Liver (tissue), 7 donors: ENCODE measurements at regions not wholly inside any gene's neighbourhood (a gene's known extent, or its start where the extent isn't known, plus 50 kb on each side); places are given as distances from the start of the nearest gene placed in this dataset.

Experiments used
- DNase-seq: peaks from one replicate; pipeline ENCODE4 v3.0.0-alpha.2; 2017; ENCODE audit warnings: low spot score
- H3K27ac ChIP-seq, 2 donors: one replicate each; pipeline ENCODE4 v1.7.0; 2013; ENCODE audit warnings: inconsistent platforms in 2 of 2, low read length in 2 of 2, control low read depth in 1 of 2, low read depth in 1 of 2, mild to moderate bottlenecking in 1 of 2
- H3K27me3 ChIP-seq, 4 donors: one replicate each; pipeline versions ENCODE4 v1.6.1 to v1.7.0; 2013; ENCODE audit warnings: low read length in 3 of 4, inconsistent platforms in 1 of 4, mild to moderate bottlenecking in 1 of 4, moderate library complexity in 1 of 4; ENCODE audit not compliant: control insufficient read depth in 4 of 4, insufficient read depth in 4 of 4
- H3K36me3 ChIP-seq, 4 donors: one replicate each; pipeline versions ENCODE4 v1.6.1 to v1.7.0; 2013; ENCODE audit warnings: low read length in 3 of 4, mild to moderate bottlenecking in 3 of 4, low read depth in 1 of 4, moderate library complexity in 1 of 4; ENCODE audit not compliant: control insufficient read depth in 4 of 4, insufficient read depth in 3 of 4
- H3K4me1 ChIP-seq, 4 donors: one replicate each; pipeline versions ENCODE4 v1.6.1 to v1.7.0; 2013; ENCODE audit warnings: low read length in 3 of 4, mild to moderate bottlenecking in 3 of 4, moderate library complexity in 1 of 4; ENCODE audit not compliant: control insufficient read depth in 4 of 4, insufficient read depth in 4 of 4
- H3K4me3 ChIP-seq, 3 donors: one replicate each; pipeline versions ENCODE4 v1.6.1 to v1.7.0; 2013; ENCODE audit warnings: low read length in 3 of 3, control low read depth in 1 of 3, low read depth in 1 of 3, mild to moderate bottlenecking in 1 of 3
- H3K9ac ChIP-seq, 2 donors: one replicate each; pipeline ENCODE4 v1.7.0; 2013; ENCODE audit warnings: low read length in 2 of 2, mild to moderate bottlenecking in 2 of 2, moderate library complexity in 2 of 2, control low read depth in 1 of 2, low read depth in 1 of 2
- H3K9me3 ChIP-seq, 4 donors: one replicate each; pipeline versions ENCODE4 v1.6.1 to v1.7.0; 2013; ENCODE audit warnings: low read length in 3 of 4; ENCODE audit not compliant: control insufficient read depth in 4 of 4
- ATF3 ChIP-seq: IDR thresholded peaks from 2 replicates; pipeline ENCODE4 v1.6.1; 2016; ENCODE audit warnings: antibody characterized with exemption
- EGR1 ChIP-seq, 2 donors: IDR thresholded peaks; 2 replicates each; pipeline ENCODE4 v1.6.1; 2016 to 2018; ENCODE audit warnings: antibody characterized with exemption in 2 of 2, low read depth in 2 of 2
- FOXA1 ChIP-seq: IDR thresholded peaks from 2 replicates; pipeline ENCODE4 v1.6.1; 2016; ENCODE audit warnings: antibody characterized with exemption
- FOXA2 ChIP-seq: IDR thresholded peaks from 2 replicates; pipeline ENCODE4 v1.6.1; 2016; ENCODE audit warnings: antibody characterized with exemption
- GABPA ChIP-seq, 2 donors: IDR thresholded peaks in 1 of 2; conservative IDR thresholded peaks in 1 of 2; 2 replicates each; pipeline ENCODE4 v1.6.1; 2016; ENCODE audit warnings: antibody characterized with exemption in 2 of 2, mild to moderate bottlenecking in 1 of 2, moderate library complexity in 1 of 2
- HNF4A ChIP-seq, 2 donors: conservative IDR thresholded peaks; 2 replicates each; pipeline ENCODE4 v1.6.1; 2016; ENCODE audit warnings: antibody characterized with exemption in 2 of 2, mild to moderate bottlenecking in 2 of 2
- HNF4G ChIP-seq: IDR thresholded peaks from 2 replicates; pipeline ENCODE4 v1.6.1; 2016; ENCODE audit warnings: antibody characterized with exemption
- JUND ChIP-seq, 2 donors: IDR thresholded peaks; 2 replicates each; pipeline ENCODE4 v1.6.1; 2016; ENCODE audit warnings: antibody characterized with exemption in 2 of 2
- MAX ChIP-seq: IDR thresholded peaks from 2 replicates; pipeline ENCODE4 v1.6.1; 2016; ENCODE audit warnings: antibody characterized with exemption
- NR2F2 ChIP-seq: IDR thresholded peaks from 2 replicates; pipeline ENCODE4 v1.6.1; 2016; ENCODE audit warnings: antibody characterized with exemption
- RAD21 ChIP-seq, 2 donors: IDR thresholded peaks; 2 replicates each; pipeline ENCODE4 v1.6.1; 2016; ENCODE audit warnings: antibody characterized with exemption in 2 of 2, mild to moderate bottlenecking in 2 of 2
- REST ChIP-seq: IDR thresholded peaks from 2 replicates; pipeline ENCODE4 v1.6.1; 2016; ENCODE audit warnings: antibody characterized with exemption, mild to moderate bottlenecking
- RXRA ChIP-seq, 2 donors: IDR thresholded peaks; 2 replicates each; pipeline ENCODE4 v1.6.1; 2017 to 2018; ENCODE audit warnings: antibody characterized with exemption in 2 of 2, mild to moderate bottlenecking in 1 of 2
- SP1 ChIP-seq: IDR thresholded peaks from 2 replicates; pipeline ENCODE4 v1.6.1; 2018; ENCODE audit warnings: antibody characterized with exemption, mild to moderate bottlenecking
- YY1 ChIP-seq: IDR thresholded peaks from 2 replicates; pipeline ENCODE4 v1.6.1; 2016; ENCODE audit warnings: antibody characterized with exemption, mild to moderate bottlenecking
- ZBTB33 ChIP-seq: IDR thresholded peaks from 2 replicates; pipeline ENCODE4 v1.6.1; 2016; ENCODE audit warnings: antibody characterized with exemption
- WGBS: extraction: QIAGEN DNeasy Blood & Tissue Kit; methylation state at CpG from one replicate; pipeline ENCODE4 v1.1.7; 2013; 5-methylcytosine and 5-hydroxymethylcytosine counted together
- donor health status: healthy.
- donor health status: healthy.
- donor health status: healthy.
- donor health status: healthy.

GRCh38 chr15:77859491-77860060, 217.9 kb downstream of the TBC1D2B start:
- Histone ChIP-seq H3K27me3 (no peaks in the 10 kb centered on the region), H3K9ac (no peak overlapping the region), H3K27ac (no peak overlapping the region), H3K36me3 (no peaks in the 10 kb centered on the region), H3K4me3 (no peak overlapping the region), H3K9me3 (no peaks in the 10 kb centered on the region), H3K4me1 (no peaks in the 10 kb centered on the region)
- DNase-seq = no peak
- WGBS = 75% methylated on average over 2 of the region's 2 CpGs
- TF ChIP-seq EGR1 (IDR thresholded peaks at IDR 0.05; ENCODE audit: low read depth in 2 of 2) = no peak
- no peak for TF ChIP-seq FOXA2
- no peak for TF ChIP-seq ATF3
- no peak for TF ChIP-seq HNF4A (conservative IDR thresholded peaks at IDR 0.05)
- no peak for TF ChIP-seq HNF4G
- no peak for TF ChIP-seq RAD21 (IDR thresholded peaks at IDR 0.05)
- no peak for TF ChIP-seq YY1
- TF ChIP-seq JUND (IDR thresholded peaks at IDR 0.05) = no peak

GRCh38 chr15:77858792-77859490, 218.6 kb downstream of the TBC1D2B start:
- H3K9ac ChIP-seq = no peak overlapping the region
- H3K27me3 ChIP-seq = no peaks in the 10 kb centered on the region
- no peak overlapping the region for H3K4me3 ChIP-seq
- H3K4me1 ChIP-seq = no peaks in the 10 kb centered on the region
- TF ChIP-seq FOXA1 (no peak), ZBTB33 (no peak), REST (no peak), FOXA2 (no peak), GABPA (IDR thresholded peaks at IDR 0.05 in 1 of 2, conservative IDR thresholded peaks at IDR 0.05 in 1 of 2) (no peak), NR2F2 (no peak), RXRA (IDR thresholded peaks at IDR 0.05) (no peak), HNF4A (conservative IDR thresholded peaks at IDR 0.05) (no peak), EGR1 (IDR thresholded peaks at IDR 0.05; ENCODE audit: low read depth in 2 of 2) (no peak), SP1 (no peak), MAX (no peak), JUND (IDR thresholded peaks at IDR 0.05) (no peak), HNF4G (no peak)
- 82% methylated on average over 11 of the region's 11 CpGs for WGBS
- no peaks in the 10 kb centered on the region for H3K36me3 ChIP-seq
- DNase-seq = no peak
- H3K9me3 ChIP-seq = no peaks in the 10 kb centered on the region
- H3K27ac ChIP-seq = no peak overlapping the region
